ENCODE measurements at regions not wholly inside any gene's neighbourhood (a gene's known extent, or its start where the extent isn't known, plus 50 kb on each side); places are given as distances from the start of the nearest gene placed in this dataset.
A peak's percentile ranks its signal among the peaks of the same experiment; 100 is the strongest.

DNA sequence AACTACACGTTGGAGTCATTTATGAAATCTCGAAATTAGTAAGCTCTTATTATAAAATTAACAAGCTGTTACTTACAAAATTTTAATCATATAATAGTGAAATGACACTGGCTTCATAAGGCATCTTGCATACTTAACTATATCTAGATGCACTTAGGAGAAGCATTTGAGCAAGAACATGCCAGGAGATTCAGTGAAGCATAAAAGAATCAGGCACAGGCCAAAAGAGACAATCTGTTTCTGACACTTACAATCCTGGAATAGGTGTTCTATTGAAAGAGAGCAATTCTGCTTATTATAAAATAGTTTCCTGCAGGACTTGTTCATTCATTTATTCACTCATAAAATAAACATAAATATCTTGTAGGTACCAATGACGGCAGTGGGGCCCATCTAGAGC is 1152.2 kb upstream of the CDH6 start:
- DNase-seq = no peak
- Mint-ChIP-seq H3K4me1 (ENCODE audit: low read depth) (no peaks in the 10 kb centered on the region), H3K36me3 (ENCODE audit: low read depth) (no peaks in the 10 kb centered on the region), H3K27ac (no peak overlapping the region), H3K4me3 (no peak overlapping the region), H3K9me3 (peaks cover 3% of the 10 kb centered on the region), H3K27me3 (ENCODE audit: insufficient read depth) (no peaks in the 10 kb centered on the region)
- TF ChIP-seq, protein P1, sequence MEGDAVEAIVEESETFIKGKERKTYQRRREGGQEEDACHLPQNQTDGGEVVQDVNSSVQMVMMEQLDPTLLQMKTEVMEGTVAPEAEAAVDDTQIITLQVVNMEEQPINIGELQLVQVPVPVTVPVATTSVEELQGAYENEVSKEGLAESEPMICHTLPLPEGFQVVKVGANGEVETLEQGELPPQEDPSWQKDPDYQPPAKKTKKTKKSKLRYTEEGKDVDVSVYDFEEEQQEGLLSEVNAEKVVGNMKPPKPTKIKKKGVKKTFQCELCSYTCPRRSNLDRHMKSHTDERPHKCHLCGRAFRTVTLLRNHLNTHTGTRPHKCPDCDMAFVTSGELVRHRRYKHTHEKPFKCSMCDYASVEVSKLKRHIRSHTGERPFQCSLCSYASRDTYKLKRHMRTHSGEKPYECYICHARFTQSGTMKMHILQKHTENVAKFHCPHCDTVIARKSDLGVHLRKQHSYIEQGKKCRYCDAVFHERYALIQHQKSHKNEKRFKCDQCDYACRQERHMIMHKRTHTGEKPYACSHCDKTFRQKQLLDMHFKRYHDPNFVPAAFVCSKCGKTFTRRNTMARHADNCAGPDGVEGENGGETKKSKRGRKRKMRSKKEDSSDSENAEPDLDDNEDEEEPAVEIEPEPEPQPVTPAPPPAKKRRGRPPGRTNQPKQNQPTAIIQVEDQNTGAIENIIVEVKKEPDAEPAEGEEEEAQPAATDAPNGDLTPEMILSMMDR (IDR thresholded peaks at IDR 0.05) = no peak

DNA sequence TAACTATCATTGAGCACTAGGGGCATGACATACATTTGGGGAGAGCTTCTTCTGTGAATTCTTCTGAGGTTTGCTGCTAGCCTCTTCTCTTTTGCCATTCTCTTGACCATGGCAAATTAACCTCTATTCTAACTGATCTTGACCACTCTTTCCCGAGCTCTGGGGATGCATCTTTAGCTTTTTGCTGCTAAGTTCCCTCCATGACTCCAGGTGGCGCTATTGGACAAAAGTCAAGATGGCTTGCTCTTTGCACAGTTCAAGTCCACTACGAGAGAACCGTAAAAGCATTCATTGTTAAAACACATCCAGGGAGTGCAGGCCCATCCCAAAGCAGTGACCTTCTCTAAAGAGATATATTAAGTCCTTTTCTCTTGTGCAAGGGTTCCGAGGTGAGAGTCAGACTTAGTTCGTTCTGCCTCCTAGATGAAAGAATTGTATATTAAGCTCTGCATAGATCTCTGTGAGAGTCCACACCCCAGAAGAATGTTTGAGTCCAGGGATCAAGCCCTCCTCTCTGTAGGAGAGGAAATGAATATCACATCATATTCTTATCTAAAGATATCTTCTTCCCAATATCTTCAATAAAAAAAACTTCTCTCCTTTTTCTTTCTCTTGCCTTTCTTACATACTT is 1152.9 kb upstream of the CDH6 start:
- Mint-ChIP-seq H3K4me1 (ENCODE audit: low read depth) (no peaks in the 10 kb centered on the region), H3K9me3 (peaks cover 3% of the 10 kb centered on the region), H3K4me3 (no peak overlapping the region), H3K27me3 (ENCODE audit: insufficient read depth) (no peaks in the 10 kb centered on the region), H3K36me3 (ENCODE audit: low read depth) (no peaks in the 10 kb centered on the region), H3K27ac (no peak overlapping the region)
- TF ChIP-seq, protein P1 (IDR thresholded peaks at IDR 0.05) = peak; percentile 72
- peak; percentile 3 for DNase-seq

DNA sequence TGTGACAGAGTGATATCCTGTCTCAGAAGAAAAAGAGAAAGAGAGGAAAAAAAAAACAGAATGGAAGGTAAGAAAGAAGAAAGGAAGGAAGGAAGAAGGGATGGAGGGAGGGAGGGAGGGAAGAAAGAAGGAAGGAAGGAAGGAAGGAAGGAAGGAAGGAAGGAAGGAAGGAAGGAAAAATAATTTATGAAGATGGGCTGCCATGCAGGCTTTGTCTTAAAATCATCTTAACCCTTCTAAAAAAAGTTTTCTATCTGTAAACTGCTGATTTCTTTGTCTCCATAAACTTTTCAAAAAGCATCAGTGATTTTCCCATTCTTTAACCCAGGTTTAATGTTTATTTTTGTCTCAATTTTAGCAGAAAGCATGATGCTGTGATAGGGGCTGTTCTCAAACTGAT is 1154.1 kb upstream of the CDH6 start:
- DNase-seq = no peak
- H3K27ac Mint-ChIP-seq = no peak overlapping the region
- H3K27me3 Mint-ChIP-seq (ENCODE audit: insufficient read depth) = no peaks in the 10 kb centered on the region
- H3K4me1 Mint-ChIP-seq (ENCODE audit: low read depth) = no peaks in the 10 kb centered on the region
- no peak overlapping the region for H3K4me3 Mint-ChIP-seq
- TF ChIP-seq, protein P1 (IDR thresholded peaks at IDR 0.05) = no peak
- no peaks in the 10 kb centered on the region for H3K36me3 Mint-ChIP-seq (ENCODE audit: low read depth)
- H3K9me3 Mint-ChIP-seq = peaks cover 3% of the 10 kb centered on the region

DNA sequence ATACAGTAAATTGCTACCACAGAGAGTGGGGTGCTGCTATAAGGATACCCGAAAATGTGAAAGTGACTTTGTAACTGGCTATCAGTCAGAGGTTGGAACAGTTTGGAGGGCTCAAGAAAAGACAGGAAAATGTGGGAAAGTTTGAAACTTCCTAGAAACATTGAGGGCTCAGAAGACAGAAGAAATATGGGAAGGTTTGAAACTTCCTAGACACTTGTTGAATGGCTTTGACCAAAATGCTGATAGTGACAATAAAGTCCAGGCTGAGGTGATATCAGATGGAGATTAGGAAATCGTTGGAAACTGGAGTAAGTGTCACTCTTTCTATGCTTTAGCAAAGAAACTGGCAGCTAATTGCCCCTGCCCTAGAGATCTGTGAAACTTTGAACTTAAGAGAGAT is 1158.6 kb upstream of the CDH6 start:
- no peak for DNase-seq
- H3K4me3 Mint-ChIP-seq = no peak overlapping the region
- TF ChIP-seq, protein P1 (IDR thresholded peaks at IDR 0.05) = no peak
- H3K27me3 Mint-ChIP-seq (ENCODE audit: insufficient read depth) = no peaks in the 10 kb centered on the region
- H3K27ac Mint-ChIP-seq = no peak overlapping the region
- no peaks in the 10 kb centered on the region; the same call in 1 of the 2 replicates for H3K9me3 Mint-ChIP-seq
- no peaks in the 10 kb centered on the region for H3K4me1 Mint-ChIP-seq (ENCODE audit: low read depth)
- H3K36me3 Mint-ChIP-seq (ENCODE audit: low read depth) = no peaks in the 10 kb centered on the region

DNA sequence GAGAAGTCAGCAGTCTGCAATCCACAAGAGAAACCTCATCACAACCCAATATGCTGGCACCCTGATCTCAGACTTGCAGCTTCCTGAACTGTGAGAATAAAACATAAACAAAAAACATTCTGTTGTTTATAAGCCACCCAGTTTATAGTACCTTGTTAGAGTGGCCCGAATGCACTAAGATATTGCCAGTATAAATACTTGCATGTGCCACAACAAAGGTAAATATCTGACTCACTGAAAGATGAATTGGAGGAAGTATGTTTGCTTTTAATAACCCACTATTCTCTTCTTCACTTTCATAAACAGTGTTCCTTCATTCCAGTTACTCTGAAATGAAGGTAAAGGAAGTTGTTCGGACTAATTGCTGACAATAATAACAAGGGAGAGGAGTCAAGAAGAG is 1163.4 kb upstream of the CDH6 start:
- no peak for DNase-seq
- Mint-ChIP-seq H3K36me3 (ENCODE audit: low read depth) (no peaks in the 10 kb centered on the region), H3K4me1 (ENCODE audit: low read depth) (no peaks in the 10 kb centered on the region), H3K4me3 (no peak overlapping the region), H3K27me3 (ENCODE audit: insufficient read depth) (no peaks in the 10 kb centered on the region), H3K27ac (no peak overlapping the region), H3K9me3 (peaks cover 14% of the 10 kb centered on the region)
- TF ChIP-seq, protein P1 (IDR thresholded peaks at IDR 0.05) = no peak
